ENCODE measurements at regions not wholly inside any gene's neighbourhood (a gene's known extent, or its start where the extent isn't known, plus 50 kb on each side); places are given as distances from the start of the nearest gene placed in this dataset.

GRCh38 chr16:87173294-87173893 is 143.8 kb downstream of the C16orf95 start (continued):
- TF ChIP-seq KDM5A (IDR thresholded peaks at IDR 0.05), result no peak
- TF ChIP-seq, protein P1, sequence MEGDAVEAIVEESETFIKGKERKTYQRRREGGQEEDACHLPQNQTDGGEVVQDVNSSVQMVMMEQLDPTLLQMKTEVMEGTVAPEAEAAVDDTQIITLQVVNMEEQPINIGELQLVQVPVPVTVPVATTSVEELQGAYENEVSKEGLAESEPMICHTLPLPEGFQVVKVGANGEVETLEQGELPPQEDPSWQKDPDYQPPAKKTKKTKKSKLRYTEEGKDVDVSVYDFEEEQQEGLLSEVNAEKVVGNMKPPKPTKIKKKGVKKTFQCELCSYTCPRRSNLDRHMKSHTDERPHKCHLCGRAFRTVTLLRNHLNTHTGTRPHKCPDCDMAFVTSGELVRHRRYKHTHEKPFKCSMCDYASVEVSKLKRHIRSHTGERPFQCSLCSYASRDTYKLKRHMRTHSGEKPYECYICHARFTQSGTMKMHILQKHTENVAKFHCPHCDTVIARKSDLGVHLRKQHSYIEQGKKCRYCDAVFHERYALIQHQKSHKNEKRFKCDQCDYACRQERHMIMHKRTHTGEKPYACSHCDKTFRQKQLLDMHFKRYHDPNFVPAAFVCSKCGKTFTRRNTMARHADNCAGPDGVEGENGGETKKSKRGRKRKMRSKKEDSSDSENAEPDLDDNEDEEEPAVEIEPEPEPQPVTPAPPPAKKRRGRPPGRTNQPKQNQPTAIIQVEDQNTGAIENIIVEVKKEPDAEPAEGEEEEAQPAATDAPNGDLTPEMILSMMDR (IDR thresholded peaks at IDR 0.05), result no peak

DNA sequence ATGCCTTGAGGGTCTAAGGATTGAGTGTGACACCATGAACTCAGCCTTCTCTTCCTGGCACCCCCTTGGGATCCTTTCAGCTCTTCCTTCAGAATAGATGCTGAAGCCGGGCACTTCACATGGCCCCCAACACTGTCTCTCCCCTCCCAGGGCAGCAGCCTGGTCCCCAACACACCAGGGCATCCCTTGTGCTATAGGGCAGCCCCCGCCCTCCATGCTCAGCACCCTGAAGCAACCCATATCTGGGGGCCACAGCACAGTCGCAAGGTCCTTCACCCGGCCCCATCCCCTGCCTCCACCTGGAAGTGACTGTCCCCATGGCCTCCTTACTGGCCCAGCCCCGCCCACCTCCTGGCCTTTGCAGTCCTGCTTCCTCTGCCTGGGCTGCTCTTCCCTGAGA is 143.1 kb downstream of the C16orf95 start:
- ATAC-seq, result no peak
- no peak overlapping the region for H3K4me2 ChIP-seq
- 78% methylated on average over 5 of the region's 5 CpGs for WGBS (ENCODE audit: missing lambda C conversion rate)
- H3K4me1 ChIP-seq, result no peaks in the 10 kb centered on the region
- ChIA-PET CTCF (interaction anchor here (0.6 to 1.2 kb wide), 2 partner anchors 24 to 105 kb away, joined by 3 read pairs; no protein-coding TSS in a partner anchor), POLR2A (no interaction called here)
- no peak for DNase-seq (ENCODE audit: low read depth in 1 of 2, low spot score in 1 of 2)
- no peak for FAIRE-seq
- TF ChIP-seq, protein P2, sequence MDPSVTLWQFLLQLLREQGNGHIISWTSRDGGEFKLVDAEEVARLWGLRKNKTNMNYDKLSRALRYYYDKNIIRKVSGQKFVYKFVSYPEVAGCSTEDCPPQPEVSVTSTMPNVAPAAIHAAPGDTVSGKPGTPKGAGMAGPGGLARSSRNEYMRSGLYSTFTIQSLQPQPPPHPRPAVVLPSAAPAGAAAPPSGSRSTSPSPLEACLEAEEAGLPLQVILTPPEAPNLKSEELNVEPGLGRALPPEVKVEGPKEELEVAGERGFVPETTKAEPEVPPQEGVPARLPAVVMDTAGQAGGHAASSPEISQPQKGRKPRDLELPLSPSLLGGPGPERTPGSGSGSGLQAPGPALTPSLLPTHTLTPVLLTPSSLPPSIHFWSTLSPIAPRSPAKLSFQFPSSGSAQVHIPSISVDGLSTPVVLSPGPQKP (IDR thresholded peaks at IDR 0.05; ENCODE audit: low read depth, low read length), result no peak
- no peaks in the 10 kb centered on the region for H3K9me3 ChIP-seq
- H3K4me3 ChIP-seq, result no peak overlapping the region
- no peak overlapping the region for H3K27ac ChIP-seq

DNA sequence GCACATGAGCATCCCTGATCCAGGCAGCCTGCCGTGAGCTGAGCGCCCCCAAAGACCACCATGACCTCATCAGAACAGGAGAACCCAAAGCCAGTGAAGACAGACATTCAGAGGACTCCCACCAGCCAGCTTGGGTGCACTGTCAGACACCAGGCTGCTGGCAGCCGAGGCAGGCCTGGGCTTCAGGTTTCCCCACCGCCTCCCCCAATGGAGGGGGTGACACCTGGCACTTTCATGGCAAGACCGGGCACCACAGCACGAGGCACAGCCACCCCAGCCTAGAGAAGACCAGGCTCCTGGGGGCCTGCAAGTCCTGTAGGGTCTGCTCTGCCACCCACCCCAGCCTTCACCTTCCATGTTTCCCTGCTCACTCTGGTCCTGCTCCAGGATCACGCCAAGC is 140.5 kb downstream of the C16orf95 start:
- DNase-seq (ENCODE audit: low read depth in 1 of 2, low spot score in 1 of 2) (no peak), FAIRE-seq (no peak), ATAC-seq (no peak)
- POLR2A ChIA-PET, result no interaction called here
- no peak overlapping the region for H3K4me2 ChIP-seq
- H3K4me3 ChIP-seq, result no peak overlapping the region
- H3K4me1 ChIP-seq, result peaks cover 8% of the 10 kb centered on the region; the same call in 2 of the 3 replicates
- TF ChIP-seq EHF (CRISPR knock-in tag; IDR thresholded peaks at IDR 0.05), result no peak
- TF ChIP-seq BHLHE40 (IDR thresholded peaks at IDR 0.05; ENCODE audit: low read depth, low read length), result no peak
- TF ChIP-seq ZC3H11A (IDR thresholded peaks at IDR 0.05), result no peak
- no peak for TF ChIP-seq ZNF302 (CRISPR knock-in tag; IDR thresholded peaks at IDR 0.05)
- TF ChIP-seq RNF2 (IDR thresholded peaks at IDR 0.05; ENCODE audit: borderline replicate concordance, low read depth), result no peak
- TF ChIP-seq KDM1A (IDR thresholded peaks at IDR 0.05; ENCODE audit: low read depth), result no peak
- no peak for TF ChIP-seq MAZ (IDR thresholded peaks at IDR 0.05; ENCODE audit: borderline replicate concordance, low read depth, low read length)
- no peak for TF ChIP-seq EHMT2 (IDR thresholded peaks at IDR 0.05; ENCODE audit: low read depth)
- TF ChIP-seq, protein P3, sequence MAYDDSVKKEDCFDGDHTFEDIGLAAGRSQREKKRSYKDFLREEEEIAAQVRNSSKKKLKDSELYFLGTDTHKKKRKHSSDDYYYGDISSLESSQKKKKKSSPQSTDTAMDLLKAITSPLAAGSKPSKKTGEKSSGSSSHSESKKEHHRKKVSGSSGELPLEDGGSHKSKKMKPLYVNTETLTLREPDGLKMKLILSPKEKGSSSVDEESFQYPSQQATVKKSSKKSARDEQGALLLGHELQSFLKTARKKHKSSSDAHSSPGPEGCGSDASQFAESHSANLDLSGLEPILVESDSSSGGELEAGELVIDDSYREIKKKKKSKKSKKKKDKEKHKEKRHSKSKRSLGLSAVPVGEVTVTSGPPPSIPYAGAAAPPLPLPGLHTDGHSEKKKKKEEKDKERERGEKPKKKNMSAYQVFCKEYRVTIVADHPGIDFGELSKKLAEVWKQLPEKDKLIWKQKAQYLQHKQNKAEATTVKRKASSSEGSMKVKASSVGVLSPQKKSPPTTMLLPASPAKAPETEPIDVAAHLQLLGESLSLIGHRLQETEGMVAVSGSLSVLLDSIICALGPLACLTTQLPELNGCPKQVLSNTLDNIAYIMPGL (CRISPR knock-in tag; IDR thresholded peaks at IDR 0.05; ENCODE audit: borderline replicate concordance), result no peak
- no peak for TF ChIP-seq TFCP2L1 (CRISPR knock-in tag; IDR thresholded peaks at IDR 0.05)
- no peak for TF ChIP-seq NPAS2 (CRISPR knock-in tag; IDR thresholded peaks at IDR 0.05; ENCODE audit: borderline replicate concordance)
- TF ChIP-seq, protein P4, sequence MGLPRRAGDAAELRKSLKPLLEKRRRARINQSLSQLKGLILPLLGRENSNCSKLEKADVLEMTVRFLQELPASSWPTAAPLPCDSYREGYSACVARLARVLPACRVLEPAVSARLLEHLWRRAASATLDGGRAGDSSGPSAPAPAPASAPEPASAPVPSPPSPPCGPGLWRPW (IDR thresholded peaks at IDR 0.05), result no peak
- TF ChIP-seq JUN (IDR thresholded peaks at IDR 0.05), result no peak
- TF ChIP-seq CBX2 (IDR thresholded peaks at IDR 0.05; ENCODE audit: borderline replicate concordance, low read depth), result no peak
- TF ChIP-seq HOXA7 (CRISPR knock-in tag; IDR thresholded peaks at IDR 0.05), result no peak
- no peak overlapping the region for H3K27ac ChIP-seq
- no peaks in the 10 kb centered on the region for H3K9me3 ChIP-seq
- WGBS (ENCODE audit: missing lambda C conversion rate), result 57% methylated on average over 7 of the region's 7 CpGs
- CTCF ChIA-PET, result no interaction called here

All from A549 (cell line).